HepG2 (cell line): ENCODE measurements at regions not wholly inside any gene's neighbourhood (a gene's known extent, or its start where the extent isn't known, plus 50 kb on each side); places are given as distances from the start of the nearest gene placed in this dataset.
A peak's percentile ranks its signal among the peaks of the same experiment; 100 is the strongest.

ENCODE experiments used
- ATAC-seq: fragments of 200-7000 bp; cut with Tn5 transposase; 3 replicates; pipeline ENCODE4 v1.9.1; 2020; ENCODE audit warnings: mild to moderate bottlenecking, moderate library complexity
- BruUV-seq: library from RNA; stranded (reverse); fragments of 400-500 nt; replicated peaks from 2 replicates; lab custom pipeline; 2021; lab: Mats Ljungman, UMichigan
- CTCF ChIA-PET: fragments of 300-600 bp; formaldehyde crosslinking; extraction: SDS; loops from one replicate; lab custom pipeline; 2021; ENCODE audit warnings: low total read pairs, inconsistent platforms, low intra/inter-chr PET ratio; lab: Yijun Ruan, JAX
- POLR2A ChIA-PET: fragments of 350-600 bp; sonication (Branson Sonifier 250); formaldehyde crosslinking; loops from one replicate; lab custom pipeline; 2020; ENCODE audit warnings: antibody characterized with exemption, inconsistent platforms; lab: Yijun Ruan, JAX
- DNase-seq: peaks from one replicate; pipeline ENCODE4 v3.0.0-alpha.2; 2015; ENCODE audit warnings: low spot score
- FAIRE-seq: peaks from 3 replicates; lab custom pipeline; 2011; peaks lifted over from hg19 to GRCh38; lab: Jason Lieb, UNC
- H2AFZ ChIP-seq: one replicate; pipeline ENCODE4 v1.6.1; 2011; ENCODE audit warnings: low read length, inconsistent platforms
- H3K27ac ChIP-seq: fragments of 300-600 bp; 3 replicates; pipeline ENCODE4 v1.8.0; 2011; ENCODE audit warnings: mixed run types, mild to moderate bottlenecking, mixed read lengths, low read length, inconsistent platforms; ENCODE audit not compliant: insufficient read depth; ENCODE audit errors: extremely low read length
- H3K27me3 ChIP-seq, 2 experiments: fragments of 200-600 bp in 1 of 2; 2 replicates in 1 of 2; 3 replicates in 1 of 2; pipeline versions ENCODE4 v1.6.0 to v1.8.0; 2011; ENCODE audit warnings: low read length in 2 of 2, mild to moderate bottlenecking in 2 of 2, moderate library complexity in 2 of 2, inconsistent platforms in 1 of 2; ENCODE audit not compliant: insufficient read depth in 2 of 2, control insufficient read depth in 1 of 2
- H3K36me3 ChIP-seq, 2 experiments: fragments of 200-600 bp in 1 of 2; replicated peaks in 1 of 2; 2 replicates in 1 of 2; 3 replicates in 1 of 2; pipeline versions ENCODE4 v1.5.1 to v1.8.0; 2011; ENCODE audit warnings: low read length in 2 of 2, inconsistent platforms in 1 of 2; ENCODE audit not compliant: insufficient read depth in 2 of 2, control insufficient read depth in 1 of 2
- H3K4me1 ChIP-seq: 2 replicates; pipeline ENCODE4 v1.5.1; 2012; ENCODE audit warnings: low read length, inconsistent platforms; ENCODE audit not compliant: insufficient read depth
- H3K4me2 ChIP-seq: 2 replicates; pipeline ENCODE4 v1.6.0; 2011; ENCODE audit warnings: low read depth, low read length, inconsistent platforms
- H3K4me3 ChIP-seq, 3 experiments: fragments of 200-600 bp in 1 of 3; sonication (generic), shearing (Covaris generic) in 1 of 3; replicated peaks in 1 of 3; 2 replicates each; pipeline ENCODE4 v1.5.1; 2011 to 2016; ENCODE audit warnings: low read length in 3 of 3, inconsistent platforms in 2 of 3, low read depth in 2 of 3, mild to moderate bottlenecking in 2 of 3, control low read depth in 1 of 3, mixed read lengths in 1 of 3; ENCODE audit not compliant: insufficient read depth in 1 of 3
- H3K79me2 ChIP-seq: one replicate; pipeline ENCODE4 v1.6.1; 2011; ENCODE audit warnings: low read length, inconsistent platforms; ENCODE audit not compliant: insufficient read depth
- H3K9ac ChIP-seq: 2 replicates; pipeline ENCODE4 v1.6.0; 2011; ENCODE audit warnings: mild to moderate bottlenecking, low read depth, low read length, inconsistent platforms; ENCODE audit not compliant: insufficient read depth
- H3K9me3 ChIP-seq: 2 replicates; pipeline ENCODE4 v1.5.1; 2012; ENCODE audit warnings: mild to moderate bottlenecking, low read length
- H4K20me1 ChIP-seq: 2 replicates; pipeline ENCODE4 v1.6.0; 2011; ENCODE audit warnings: inconsistent platforms, mild to moderate bottlenecking, low read length, moderate library complexity; ENCODE audit not compliant: insufficient read depth
- CREB1 ChIP-seq, 2 experiments: fragments of 450-650 bp in 1 of 2; IDR thresholded peaks; 2 replicates each; pipeline ENCODE4 v1.6.1; 2016 to 2017; ENCODE audit warnings: control low read depth in 1 of 2, mild to moderate bottlenecking in 1 of 2, missing compliant biosample characterization in 1 of 2, missing genetic modification characterization in 1 of 2
- FOSL2 ChIP-seq: sonication (generic); formaldehyde crosslinking; IDR thresholded peaks from 2 replicates; pipeline ENCODE4 v1.4.0; 2020; ENCODE audit warnings: missing genetic modification reagents
- IKZF1 ChIP-seq: fragments of 450-650 bp; IDR thresholded peaks from 2 replicates; pipeline ENCODE4 v1.7.1; 2016
- WGBS: methylation state at CpG from one replicate; pipeline ENCODE4 v1.1.6; 2017; ENCODE audit warnings: low lambda C conversion rate; 5-methylcytosine and 5-hydroxymethylcytosine counted together
- in situ Hi-C: cut with HindIII; loops from 2 replicates; pipeline ENCODE4 v1.10.0; 2017; ENCODE audit warnings: low pct_unique_long_range_greater_than_20kb; ENCODE audit not compliant: extremely low pct_ligation_motif_present
- intact Hi-C: fragments of 100-400 bp; cut with micrococcal nuclease; formaldehyde crosslinking; loops from one replicate; pipeline ENCODE4 v1.10.0; 2022; ENCODE audit not compliant: unreplicated experiment
- TF ChIP-seq, protein P1 (sequence below), 2 experiments: fragments of 450-650 bp in 1 of 2; sonication (generic) in 1 of 2; formaldehyde crosslinking; IDR thresholded peaks; 2 replicates each; pipeline versions ENCODE4 v1.5.0 to v1.8.0; 2020 to 2022; ENCODE audit warnings: mild to moderate bottlenecking in 1 of 2, missing genetic modification reagents in 1 of 2

DNA sequence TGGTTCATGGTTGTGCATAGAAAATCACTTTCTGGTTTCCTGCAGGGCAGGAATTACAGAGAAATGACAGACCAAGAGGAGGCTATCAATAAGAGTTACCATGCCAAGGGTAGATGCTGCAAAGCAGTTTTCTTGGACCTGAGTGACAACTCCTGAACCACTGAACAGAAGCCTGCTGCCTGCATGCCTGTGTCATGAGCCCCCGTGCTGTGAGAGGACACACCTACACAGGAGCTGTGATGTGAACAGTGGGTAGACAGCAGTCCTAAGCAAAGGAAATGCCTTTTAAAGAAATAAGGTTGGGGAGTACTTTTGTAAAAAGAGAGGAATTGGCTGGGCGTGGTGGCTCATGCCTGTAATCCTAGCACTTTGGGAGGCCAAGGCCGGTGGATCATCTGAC is 54.2 kb upstream of the CREB1 start:
- BruUV-seq = no TSS peak
- FAIRE-seq (no peak), DNase-seq (no peak), ATAC-seq (no peak)
- H3K36me3 ChIP-seq = no peaks in the 10 kb centered on the region
- TF ChIP-seq CREB1 (IDR thresholded peaks at IDR 0.05) (0 out of 2 replicates have a peak, but pooled peaks have one; percentile 39), CREB1 (CRISPR knock-in tag; IDR thresholded peaks at IDR 0.05) (no peak), IKZF1 (no peak)
- CTCF ChIA-PET = interaction anchor here (0.8 to 2.4 kb wide), 4 partner anchors 486 to 782 kb away, joined by 5 to 24 read pairs (median 15); no protein-coding TSS in a partner anchor
- no peak overlapping the region for H3K9ac ChIP-seq
- H3K4me2 ChIP-seq = no peak overlapping the region
- in situ Hi-C loops (no loop called here), intact Hi-C loops (loop anchor here (1.0 to 10.0 kb wide), 6 partner anchors 131 to 1083 kb away; partner anchors contain the start of gene KLF7)
- peaks cover 23% of the 10 kb centered on the region for H3K4me1 ChIP-seq
- no peaks in the 10 kb centered on the region for H3K79me2 ChIP-seq
- H4K20me1 ChIP-seq = no peaks in the 10 kb centered on the region
- no peaks in the 10 kb centered on the region for H3K9me3 ChIP-seq
- 47% methylated on average over 3 of the region's 3 CpGs for WGBS
- H3K27me3 ChIP-seq = no peaks in the 10 kb centered on the region
- no peak overlapping the region for H3K4me3 ChIP-seq
- POLR2A ChIA-PET = no interaction called here
- H3K27ac ChIP-seq = no peak overlapping the region
- no peak overlapping the region for H2AFZ ChIP-seq

DNA sequence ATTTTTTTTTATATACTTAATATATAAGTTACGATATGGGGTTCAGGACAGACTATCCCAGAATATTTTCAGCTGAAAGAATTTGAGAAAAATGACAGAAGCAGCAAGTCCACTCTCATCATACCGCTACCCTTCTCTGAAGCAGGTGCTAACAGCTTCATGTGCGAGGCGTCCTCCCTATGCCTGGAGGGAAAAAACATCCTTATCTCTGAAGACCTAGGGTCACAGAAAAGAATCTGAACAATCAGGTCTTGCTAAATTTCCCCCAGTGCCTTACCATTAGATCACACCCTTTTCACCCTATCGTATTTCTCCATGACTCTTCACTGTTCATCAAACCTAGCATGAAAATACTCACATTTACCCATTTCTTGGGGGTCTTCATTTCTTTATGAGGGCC is 51.9 kb upstream of the CREB1 start:
- ChIA-PET CTCF (no interaction called here), POLR2A (no interaction called here)
- no TSS peak for BruUV-seq
- H3K4me1 ChIP-seq = peaks cover 16% of the 10 kb centered on the region
- H3K36me3 ChIP-seq = no peaks in the 10 kb centered on the region
- no peak overlapping the region for H3K27ac ChIP-seq
- no peaks in the 10 kb centered on the region for H3K27me3 ChIP-seq
- H4K20me1 ChIP-seq = no peaks in the 10 kb centered on the region
- ATAC-seq = no peak
- no peak overlapping the region for H3K9ac ChIP-seq
- H3K9me3 ChIP-seq = no peaks in the 10 kb centered on the region
- in situ Hi-C loops = no loop called here
- DNase-seq = no peak
- intact Hi-C loops = loop anchor here (10.0 kb wide), 1 partner anchor 313 kb away; the partner anchor contains the start of gene KLF7
- H3K4me2 ChIP-seq = no peak overlapping the region
- H3K4me3 ChIP-seq = no peak overlapping the region
- no peak for FAIRE-seq
- H2AFZ ChIP-seq = no peak overlapping the region
- WGBS = 54% methylated on average over 5 of the region's 5 CpGs
- H3K79me2 ChIP-seq = no peaks in the 10 kb centered on the region
- no peak for TF ChIP-seq FOSL2
- TF ChIP-seq, protein P1, sequence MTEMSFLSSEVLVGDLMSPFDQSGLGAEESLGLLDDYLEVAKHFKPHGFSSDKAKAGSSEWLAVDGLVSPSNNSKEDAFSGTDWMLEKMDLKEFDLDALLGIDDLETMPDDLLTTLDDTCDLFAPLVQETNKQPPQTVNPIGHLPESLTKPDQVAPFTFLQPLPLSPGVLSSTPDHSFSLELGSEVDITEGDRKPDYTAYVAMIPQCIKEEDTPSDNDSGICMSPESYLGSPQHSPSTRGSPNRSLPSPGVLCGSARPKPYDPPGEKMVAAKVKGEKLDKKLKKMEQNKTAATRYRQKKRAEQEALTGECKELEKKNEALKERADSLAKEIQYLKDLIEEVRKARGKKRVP (CRISPR knock-in tag; IDR thresholded peaks at IDR 0.05) = no peak
